GM18867 (cell line): ENCODE measurements at regions not wholly inside any gene's neighbourhood (a gene's known extent, or its start where the extent isn't known, plus 50 kb on each side); places are given as distances from the start of the nearest gene placed in this dataset.
A peak's percentile ranks its signal among the peaks of the same experiment; 100 is the strongest.
"Not testable (repeated sequence)": the region's sequence is repeated elsewhere in the genome, so short reads cannot be mapped to it uniquely, and the experiment has no call there.

Experiments
- ATAC-seq: cut with Tn5 transposase; IDR thresholded peaks from one replicate; pipeline ENCODE4 v1.9.1; 2021; ENCODE audit warnings: mild to moderate bottlenecking, moderate library complexity; ENCODE audit not compliant: unreplicated experiment

DNA sequence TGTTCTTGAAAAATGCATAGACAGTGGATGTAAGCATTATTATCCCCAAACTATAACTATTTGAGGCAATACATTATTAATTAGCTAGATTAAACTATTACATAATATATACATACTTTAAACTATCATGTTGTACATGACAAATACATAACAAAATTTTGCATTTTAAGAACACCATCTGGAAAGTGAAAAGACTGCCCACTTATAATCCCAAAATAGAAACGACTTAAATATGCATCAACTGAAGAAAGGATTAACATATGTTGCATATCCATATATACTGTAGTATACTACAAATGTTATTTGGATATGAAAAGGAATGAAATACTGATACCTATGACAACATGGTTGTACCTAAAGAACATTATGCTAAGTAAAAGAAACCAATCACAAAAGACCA lies 700.8 kb upstream of the SPRY2 start:
- no peak for ATAC-seq

- ATAC-seq: no peak
These were observed 691.1 kb upstream of the SPRY2 start for GRCh38 chr13:81031996-81032395.

GRCh38 chr13:81025091-81025490 lies 684.2 kb upstream of the SPRY2 start:
- ATAC-seq: no peak

- ATAC-seq: no peak
These were observed 680.4 kb upstream of the SPRY2 start for GRCh38 chr13:81021284-81021840.

DNA sequence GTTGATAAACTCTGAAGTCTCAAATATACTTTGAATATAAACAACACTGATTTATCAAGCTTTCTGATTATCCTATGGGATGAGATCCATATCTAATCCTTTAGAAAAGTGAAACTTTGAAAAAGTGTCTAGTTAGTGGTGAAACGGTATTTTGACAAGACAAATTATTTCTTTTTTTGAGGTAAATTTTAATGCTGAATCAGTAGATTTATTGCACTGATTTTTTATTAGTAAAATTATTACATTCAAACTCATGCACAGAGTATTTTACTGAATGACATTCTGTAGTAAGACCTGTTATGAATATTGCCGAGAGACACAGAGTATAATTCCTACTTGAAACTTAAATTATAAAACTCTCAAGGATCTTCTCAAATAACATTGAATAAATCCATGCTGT lies 679.1 kb upstream of the SPRY2 start:
- no peak for ATAC-seq

DNA sequence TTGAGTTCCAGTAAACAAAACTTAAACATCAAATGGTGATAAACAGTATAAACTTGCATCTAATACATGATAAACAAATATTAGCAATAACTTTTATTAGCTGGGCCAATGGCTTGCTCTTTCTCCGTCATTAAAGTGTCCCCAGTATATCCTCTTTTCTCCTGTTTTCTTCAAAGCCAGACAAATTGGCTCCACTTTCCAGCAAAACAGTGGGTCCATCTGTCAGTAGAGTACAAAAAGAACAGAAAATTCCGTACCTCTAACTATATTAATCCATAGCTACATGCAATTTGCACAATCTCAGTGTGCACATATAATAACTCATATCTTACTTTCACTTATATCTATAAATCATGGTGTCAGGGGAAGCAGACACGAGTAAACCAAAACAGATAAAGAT lies 678.0 kb upstream of the SPRY2 start:
- no peak for ATAC-seq

GRCh38 chr13:81017513-81018152 lies 676.7 kb upstream of the SPRY2 start:
- ATAC-seq: peak; percentile 93

DNA sequence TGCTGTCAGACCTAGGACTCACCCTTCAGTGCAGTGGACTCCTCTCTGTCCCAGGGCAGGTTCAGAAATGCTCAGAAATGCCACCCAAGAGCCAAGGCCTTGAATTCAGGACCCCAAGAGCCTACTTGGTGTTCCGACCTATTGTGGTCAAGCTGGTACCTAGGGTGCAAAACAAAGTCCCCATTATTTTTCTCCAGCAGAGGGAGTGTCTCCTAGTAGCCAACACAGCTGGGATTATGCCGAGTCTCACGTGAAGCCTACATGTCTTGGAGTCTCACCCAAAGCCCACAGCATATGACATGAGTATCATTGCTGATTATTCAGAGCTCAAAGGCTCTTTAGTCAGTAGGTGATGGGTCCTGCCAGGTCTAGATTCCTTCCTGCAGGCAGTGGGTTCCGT lies 671.1 kb upstream of the SPRY2 start:
- no peak for ATAC-seq

GRCh38 chr13:81001828-81002385 lies 661.0 kb upstream of the SPRY2 start:
- no peak for ATAC-seq

DNA sequence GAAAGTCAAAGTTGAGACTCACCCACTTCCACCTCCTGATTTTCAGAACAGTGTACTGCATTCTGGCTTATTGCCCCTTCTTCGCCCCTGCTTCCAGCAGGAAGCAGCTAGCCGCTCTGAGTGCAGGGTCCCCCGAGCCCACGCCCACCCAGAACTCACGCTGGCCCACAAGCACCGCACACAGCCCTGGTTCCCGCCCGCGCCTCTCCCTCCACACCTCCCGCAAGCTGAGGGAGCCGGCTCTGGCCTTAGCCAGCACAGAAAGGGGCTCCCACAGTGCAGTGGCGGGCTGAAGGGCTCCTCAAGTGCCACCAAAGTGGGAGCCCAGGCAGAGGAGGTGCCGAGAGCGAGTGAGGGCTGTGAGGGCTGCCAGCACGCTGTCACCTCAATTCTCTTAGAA lies 657.7 kb upstream of the SPRY2 start:
- ATAC-seq: not testable (repeated sequence)

DNA sequence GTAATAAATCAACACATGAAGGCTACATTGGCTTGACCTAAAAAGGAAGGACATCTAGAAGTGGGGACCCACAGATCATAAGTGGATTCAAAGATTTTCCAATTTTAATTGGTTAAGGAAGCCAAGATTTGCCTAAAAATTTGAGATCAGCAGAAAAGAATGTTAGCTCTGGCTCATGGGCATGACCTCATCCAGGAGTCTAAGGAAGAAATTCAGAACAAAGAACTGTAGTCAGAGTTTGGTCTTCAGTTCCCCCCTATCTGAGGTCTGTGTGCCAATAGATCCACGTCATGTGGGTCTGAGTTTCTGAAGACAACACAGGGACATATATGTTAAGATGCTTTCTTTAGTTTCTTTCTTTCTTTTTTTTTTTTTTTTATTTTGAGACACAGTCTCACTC lies 648.8 kb upstream of the SPRY2 start:
- ATAC-seq: no peak

GRCh38 chr13:80989241-80989640 lies 648.3 kb upstream of the SPRY2 start:
- ATAC-seq: no peak

DNA sequence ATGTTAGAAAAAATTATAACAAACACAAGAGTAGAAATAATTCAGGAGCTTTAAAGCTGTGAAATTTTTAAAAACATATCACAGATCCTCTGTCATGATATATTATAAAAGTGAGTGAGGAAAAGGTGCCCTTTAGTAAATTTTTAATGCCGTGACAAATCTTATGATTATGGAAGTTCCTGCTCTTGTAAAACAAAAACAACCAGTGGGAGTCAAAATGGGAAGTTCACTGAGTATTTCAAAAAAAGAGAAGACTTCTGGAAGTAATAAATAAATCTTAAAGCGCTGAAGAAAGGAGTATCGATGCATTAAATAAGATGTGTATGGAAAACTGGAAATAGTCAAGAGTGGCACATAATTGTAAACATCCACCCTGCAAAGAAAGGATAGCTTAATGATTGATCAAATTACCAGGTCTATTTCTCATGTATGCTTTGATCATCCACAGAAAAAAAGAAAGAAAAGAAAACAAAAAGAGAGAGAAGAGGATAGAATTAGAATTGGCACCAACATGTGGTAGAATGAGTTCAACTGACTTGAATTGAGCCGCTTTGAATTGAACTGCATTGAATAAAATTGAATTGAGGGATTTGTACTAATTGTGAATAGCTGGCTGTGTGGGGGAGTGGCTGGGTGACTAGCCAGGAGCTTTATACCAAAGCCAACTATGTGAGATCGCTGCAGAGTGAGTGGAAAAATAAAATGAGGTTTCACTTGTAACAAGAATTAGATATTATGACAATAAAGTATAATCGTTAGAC lies 647.6 kb upstream of the SPRY2 start:
- no peak for ATAC-seq

DNA sequence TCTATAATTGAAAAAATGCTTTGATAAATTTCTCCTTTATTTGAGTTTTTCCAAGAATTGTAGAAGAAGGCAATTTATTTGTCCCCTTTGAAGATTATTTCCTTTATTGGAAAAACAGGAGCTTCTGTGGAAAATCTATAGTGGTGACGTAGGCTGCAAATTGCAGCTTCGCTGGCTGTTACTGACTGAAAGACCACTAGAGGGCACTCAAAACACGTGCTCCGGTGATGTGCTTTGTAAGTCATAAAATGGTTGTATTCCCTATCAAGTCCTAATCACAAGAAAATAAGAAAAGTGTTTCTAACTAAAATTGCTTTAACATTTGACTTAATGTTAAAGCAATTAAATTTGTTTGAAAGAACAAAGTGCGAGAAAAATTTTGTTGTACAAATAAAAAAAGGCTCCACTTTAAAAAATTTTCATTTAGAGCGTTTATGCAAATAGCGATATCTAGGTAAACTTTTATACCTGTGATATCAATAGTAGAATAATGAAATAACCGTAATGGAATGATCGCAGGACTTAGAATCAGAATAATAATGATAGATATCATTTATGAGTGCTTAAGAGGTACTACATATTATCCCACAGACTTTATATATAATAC lies 638.2 kb upstream of the SPRY2 start:
- ATAC-seq: peak; percentile 98

- ATAC-seq: no peak
These were observed 636.2 kb upstream of the SPRY2 start for GRCh38 chr13:80977168-80977567.

DNA sequence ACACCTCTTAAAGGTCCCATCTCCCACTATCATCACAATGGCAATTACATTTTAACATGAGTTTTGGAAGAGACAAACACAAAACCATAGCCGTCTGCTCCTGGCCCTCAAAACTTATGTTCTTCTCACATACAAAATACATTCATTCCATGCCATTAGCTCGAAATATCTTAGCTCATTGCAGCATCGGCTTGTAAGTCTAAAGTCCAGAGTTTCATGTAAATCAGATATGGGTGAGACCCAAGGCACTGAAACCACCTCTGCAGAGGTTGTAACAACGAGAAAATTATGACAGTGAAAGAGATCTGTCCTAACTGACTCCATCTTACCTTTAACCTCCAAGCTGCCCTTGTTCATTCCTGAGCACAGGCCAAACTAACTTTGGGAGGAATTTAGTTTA lies 635.0 kb upstream of the SPRY2 start:
- no peak for ATAC-seq

GRCh38 chr13:80973721-80974120 lies 632.8 kb upstream of the SPRY2 start:
- ATAC-seq: no peak

GRCh38 chr13:80972857-80973478 lies 632.0 kb upstream of the SPRY2 start:
- ATAC-seq: no peak

- no peak for ATAC-seq
These were observed 624.2 kb upstream of the SPRY2 start for GRCh38 chr13:80965097-80965496.

- ATAC-seq: no peak
These were observed 621.9 kb upstream of the SPRY2 start for GRCh38 chr13:80962855-80963254.

GRCh38 chr13:80962173-80962572 lies 621.2 kb upstream of the SPRY2 start:
- no peak for ATAC-seq
